ENCODE measurements at regions not wholly inside any gene's neighbourhood (a gene's known extent, or its start where the extent isn't known, plus 50 kb on each side); places are given as distances from the start of the nearest gene placed in this dataset.

DNA sequence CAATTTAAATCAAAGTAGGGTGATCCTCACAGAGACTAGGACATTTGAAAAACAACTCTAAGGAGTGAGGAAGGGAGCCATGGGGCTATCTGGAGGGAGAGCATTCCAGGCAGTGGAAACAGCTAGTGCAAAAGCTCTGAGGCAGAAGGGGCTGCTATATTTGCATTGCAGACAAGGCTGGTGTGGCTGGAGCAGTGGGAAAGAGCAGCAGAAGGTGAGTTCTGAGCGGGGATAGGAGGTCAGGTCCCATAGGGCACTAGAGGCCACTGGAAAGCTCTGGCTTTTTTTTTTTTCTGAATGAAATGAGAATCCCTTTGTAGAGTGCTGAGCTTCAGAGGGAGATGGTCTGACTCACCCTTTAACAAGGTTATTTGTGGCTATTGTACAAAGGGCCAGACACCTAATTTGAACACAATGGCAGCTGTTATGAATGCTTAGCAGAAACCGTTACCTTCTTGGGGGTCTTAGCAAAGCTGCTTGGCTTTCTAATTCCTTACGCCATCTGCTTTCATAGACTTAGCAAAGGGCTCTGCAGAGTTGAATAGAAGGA lies 291.6 kb downstream of the BUD13 start:
- TF ChIP-seq, protein P1, sequence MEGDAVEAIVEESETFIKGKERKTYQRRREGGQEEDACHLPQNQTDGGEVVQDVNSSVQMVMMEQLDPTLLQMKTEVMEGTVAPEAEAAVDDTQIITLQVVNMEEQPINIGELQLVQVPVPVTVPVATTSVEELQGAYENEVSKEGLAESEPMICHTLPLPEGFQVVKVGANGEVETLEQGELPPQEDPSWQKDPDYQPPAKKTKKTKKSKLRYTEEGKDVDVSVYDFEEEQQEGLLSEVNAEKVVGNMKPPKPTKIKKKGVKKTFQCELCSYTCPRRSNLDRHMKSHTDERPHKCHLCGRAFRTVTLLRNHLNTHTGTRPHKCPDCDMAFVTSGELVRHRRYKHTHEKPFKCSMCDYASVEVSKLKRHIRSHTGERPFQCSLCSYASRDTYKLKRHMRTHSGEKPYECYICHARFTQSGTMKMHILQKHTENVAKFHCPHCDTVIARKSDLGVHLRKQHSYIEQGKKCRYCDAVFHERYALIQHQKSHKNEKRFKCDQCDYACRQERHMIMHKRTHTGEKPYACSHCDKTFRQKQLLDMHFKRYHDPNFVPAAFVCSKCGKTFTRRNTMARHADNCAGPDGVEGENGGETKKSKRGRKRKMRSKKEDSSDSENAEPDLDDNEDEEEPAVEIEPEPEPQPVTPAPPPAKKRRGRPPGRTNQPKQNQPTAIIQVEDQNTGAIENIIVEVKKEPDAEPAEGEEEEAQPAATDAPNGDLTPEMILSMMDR (IDR thresholded peaks at IDR 0.05), result no peak
- TF ChIP-seq POLR2A (IDR thresholded peaks at IDR 0.05), result no peak
